HG02763 (cell line): ENCODE measurements at regions not wholly inside any gene's neighbourhood (a gene's known extent, or its start where the extent isn't known, plus 50 kb on each side); places are given as distances from the start of the nearest gene placed in this dataset.
A peak's percentile ranks its signal among the peaks of the same experiment; 100 is the strongest.

Source experiments
- ATAC-seq: cut with Tn5 transposase; IDR thresholded peaks from one replicate; pipeline ENCODE4 v1.9.1; 2021; ENCODE audit warnings: mild to moderate bottlenecking, moderate library complexity; ENCODE audit not compliant: unreplicated experiment

DNA sequence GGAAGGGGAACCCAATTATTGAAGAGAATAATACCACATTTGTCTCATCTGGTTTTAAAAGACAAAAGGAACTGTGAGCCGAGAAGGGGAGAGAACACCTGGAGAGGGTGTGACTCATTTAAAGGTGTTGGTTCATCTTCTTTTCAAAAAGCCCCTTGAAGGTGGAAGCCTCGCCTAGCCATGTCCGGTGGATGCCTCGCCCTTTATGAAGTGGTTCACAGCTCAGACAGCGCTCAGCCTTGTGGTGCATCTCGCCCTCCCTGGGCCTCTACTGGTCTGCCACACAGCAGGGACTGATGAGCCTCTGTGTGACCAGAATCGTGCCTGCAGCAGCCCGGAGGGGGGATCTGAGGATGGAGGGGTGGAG lies 290.0 kb upstream of the CXCR4 start:
- ATAC-seq, result no peak

DNA sequence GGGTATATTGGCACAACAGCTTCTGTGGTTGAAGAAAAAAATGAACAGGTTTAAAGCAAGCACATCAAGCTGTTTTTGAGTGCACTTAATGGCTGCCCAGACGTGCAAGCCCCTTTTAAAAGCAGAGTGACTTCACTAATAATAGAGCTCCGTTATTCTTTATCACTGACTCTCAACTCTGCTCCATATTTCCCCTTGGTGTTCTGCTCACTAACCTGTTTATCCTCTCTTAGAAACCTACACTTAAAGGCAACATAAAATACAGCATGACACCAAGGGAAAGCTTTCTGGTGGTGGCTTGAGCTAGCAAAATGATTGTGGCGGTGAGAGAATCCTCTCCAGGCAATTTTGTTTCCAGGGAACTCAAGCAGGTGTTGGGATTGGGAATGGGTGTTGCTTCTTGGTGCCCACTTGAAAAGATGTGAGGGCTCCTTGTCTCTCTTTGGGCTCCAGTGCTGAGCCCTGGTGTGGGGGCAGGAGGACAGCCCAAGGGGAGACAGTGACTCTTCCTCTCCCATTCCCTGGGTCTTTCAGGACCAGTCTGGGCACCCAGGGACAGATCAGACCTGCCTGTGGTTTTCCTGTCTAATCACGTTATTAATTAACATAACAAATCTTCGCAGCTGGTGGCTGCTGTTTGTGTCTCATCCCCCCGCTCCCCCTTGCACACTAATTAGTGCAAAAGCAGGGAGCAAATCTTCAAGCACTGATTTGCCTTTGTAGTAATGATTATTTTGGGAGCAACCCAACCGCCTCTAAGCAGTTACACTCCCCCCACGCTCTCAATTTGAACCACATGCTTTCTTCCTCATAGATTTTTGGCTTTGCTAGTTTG lies 289.4 kb upstream of the CXCR4 start:
- ATAC-seq, result no peak

GRCh38 chr2:136404925-136405324 lies 287.0 kb upstream of the CXCR4 start:
- no peak for ATAC-seq

DNA sequence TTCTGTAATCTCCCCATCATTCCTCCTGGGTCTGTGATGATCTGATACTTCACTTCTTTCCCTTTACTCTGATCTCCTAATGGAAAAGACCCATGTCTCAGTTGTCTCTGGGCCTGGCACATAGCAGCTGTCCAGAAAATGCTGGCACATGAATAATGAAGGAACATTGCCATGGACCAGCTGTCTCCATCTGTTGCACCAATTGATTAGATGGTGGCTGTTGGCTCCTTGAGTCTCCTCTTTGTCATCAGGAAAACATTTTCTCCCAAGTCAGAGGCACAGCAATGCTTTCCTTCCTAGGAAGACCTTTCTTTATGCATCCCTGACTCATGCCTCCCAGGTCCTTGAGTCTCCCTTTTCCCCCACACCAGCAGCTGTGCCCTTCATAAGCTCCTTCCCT lies 286.2 kb upstream of the CXCR4 start:
- no peak for ATAC-seq

- ATAC-seq, result no peak
Observed at GRCh38 chr2:136402281-136402680, 284.3 kb upstream of the CXCR4 start.

GRCh38 chr2:136399667-136400289 lies 281.8 kb upstream of the CXCR4 start:
- ATAC-seq, result no peak

DNA sequence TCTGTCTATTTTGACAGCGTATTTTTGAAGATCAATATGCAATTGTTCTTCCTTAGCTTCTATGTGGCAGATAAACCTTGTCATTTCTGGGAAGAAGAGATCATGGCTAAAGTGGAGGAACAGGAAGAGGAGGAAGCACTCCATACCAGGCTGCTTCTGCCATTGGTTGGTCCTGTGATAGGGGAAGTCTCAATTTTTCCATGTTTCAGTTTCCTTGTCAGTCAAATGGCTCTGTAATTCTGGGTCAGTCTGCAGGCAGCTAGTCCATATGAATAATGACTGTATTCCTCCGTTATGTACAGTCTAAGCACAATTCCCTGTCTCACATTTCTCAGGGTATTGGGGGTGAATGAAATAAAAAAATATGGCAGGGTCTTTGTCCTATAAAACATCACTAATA lies 277.6 kb upstream of the CXCR4 start:
- no peak for ATAC-seq

GRCh38 chr2:136394136-136395060 lies 276.4 kb upstream of the CXCR4 start:
- peak; percentile 71 for ATAC-seq

DNA sequence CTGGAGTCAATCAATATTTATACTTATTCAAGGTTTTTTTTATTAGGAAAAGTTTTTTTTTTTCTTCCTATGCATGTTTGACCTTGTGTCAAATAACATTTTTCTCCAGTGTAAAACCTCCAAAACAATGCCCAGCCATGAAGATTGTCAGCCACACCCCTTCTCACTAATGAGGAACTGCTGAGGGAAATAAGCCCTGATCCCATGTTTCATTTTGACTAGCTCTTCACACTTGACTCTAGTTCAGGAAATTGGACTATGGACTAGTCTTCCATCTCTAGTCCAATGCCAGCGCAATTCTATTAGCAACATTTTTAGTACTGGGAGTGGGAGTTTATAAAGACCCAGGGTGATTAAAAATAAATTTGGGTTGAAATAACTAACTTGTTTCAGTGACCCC lies 275.6 kb upstream of the CXCR4 start:
- no peak for ATAC-seq

- no peak for ATAC-seq
Observed at GRCh38 chr2:136392897-136393505, 275.1 kb upstream of the CXCR4 start.

DNA sequence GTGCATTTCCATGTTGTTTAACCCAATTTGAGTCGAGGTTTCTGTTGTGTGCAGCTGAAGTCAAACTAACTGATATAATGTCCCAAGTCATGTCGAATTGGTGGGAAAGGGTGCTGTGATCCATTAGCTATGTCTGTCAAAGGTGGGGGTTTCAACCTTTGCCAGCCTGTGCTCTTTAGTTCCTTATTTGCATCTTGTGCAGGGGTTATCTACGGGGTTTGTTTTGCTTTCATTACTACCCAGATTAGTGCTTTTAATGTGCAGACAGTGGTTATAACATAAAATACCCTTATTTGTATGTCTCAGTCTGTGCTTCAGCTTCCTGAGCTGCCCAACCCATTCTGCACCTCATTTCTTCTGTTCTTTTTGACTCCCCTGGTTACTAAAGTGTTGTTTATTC lies 271.9 kb upstream of the CXCR4 start:
- ATAC-seq, result peak; percentile 81

- ATAC-seq, result no peak
Observed at GRCh38 chr2:136386046-136386445, 268.1 kb upstream of the CXCR4 start.

- ATAC-seq, result peak; percentile 36
Observed at GRCh38 chr2:136384531-136385303, 266.8 kb upstream of the CXCR4 start.

- no peak for ATAC-seq
Observed at GRCh38 chr2:136383167-136383566, 265.2 kb upstream of the CXCR4 start.

DNA sequence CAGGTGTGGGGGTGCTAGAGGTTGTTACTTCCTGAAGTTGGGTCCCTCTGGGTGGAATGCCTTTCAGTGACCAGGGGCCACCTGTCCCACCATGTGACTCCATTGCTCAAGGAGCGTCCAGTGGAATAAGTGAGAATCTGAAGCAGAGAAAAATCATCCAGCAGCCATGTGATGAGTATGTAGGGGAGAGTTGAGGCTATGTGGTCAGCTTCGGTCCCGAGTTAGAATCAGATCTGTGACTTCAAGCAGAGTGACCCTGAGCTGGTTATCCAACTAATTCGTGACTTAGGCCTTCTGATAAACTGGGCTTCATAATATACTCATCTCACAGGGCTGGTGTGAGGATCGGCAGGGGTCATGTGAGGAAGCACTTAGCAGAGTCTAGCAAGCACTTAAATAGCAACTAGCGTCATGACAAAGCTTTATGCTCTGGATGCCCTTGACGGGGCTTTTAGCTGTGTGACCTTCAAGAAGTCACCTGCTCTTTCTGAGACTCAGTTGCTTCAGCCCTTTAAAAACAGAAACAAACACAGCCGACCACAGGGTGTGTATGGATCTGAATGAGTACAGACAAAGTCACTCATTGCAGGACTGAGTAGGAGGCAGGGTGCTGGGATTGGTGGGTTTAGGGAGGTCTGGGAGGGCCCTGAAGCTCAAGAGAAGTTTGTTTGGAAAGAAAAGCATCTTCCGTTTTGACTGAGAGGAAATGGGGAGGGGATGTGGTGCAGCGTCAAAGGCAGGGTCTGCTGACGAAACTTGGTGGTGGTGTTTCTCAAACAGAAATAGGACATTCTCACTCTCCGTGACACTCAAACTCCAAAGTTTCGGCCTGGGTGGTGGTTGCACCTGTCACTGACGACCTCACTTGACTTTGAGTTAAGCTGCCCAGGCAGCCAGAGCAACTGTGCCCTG lies 264.0 kb upstream of the CXCR4 start:
- peak; percentile 81 for ATAC-seq

DNA sequence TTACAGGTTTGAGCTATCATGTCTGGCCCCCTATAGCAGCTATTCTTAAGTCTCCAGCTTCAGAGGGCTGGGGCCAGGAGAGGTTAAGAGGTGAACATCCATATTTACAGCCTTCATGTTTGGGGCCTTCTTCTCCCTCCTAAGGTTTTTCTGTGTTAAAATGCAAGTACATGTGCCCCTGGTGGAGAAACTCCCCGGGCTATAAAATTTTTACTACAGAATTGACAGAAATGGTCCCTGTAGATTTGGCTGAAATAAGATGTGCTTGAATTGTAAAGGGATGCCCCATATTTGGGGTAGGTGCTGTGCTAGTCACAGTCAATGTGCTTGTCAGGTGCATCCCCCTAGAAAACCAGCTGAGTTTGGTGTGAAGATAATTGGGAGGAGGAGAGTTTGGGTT lies 263.3 kb upstream of the CXCR4 start:
- no peak for ATAC-seq

DNA sequence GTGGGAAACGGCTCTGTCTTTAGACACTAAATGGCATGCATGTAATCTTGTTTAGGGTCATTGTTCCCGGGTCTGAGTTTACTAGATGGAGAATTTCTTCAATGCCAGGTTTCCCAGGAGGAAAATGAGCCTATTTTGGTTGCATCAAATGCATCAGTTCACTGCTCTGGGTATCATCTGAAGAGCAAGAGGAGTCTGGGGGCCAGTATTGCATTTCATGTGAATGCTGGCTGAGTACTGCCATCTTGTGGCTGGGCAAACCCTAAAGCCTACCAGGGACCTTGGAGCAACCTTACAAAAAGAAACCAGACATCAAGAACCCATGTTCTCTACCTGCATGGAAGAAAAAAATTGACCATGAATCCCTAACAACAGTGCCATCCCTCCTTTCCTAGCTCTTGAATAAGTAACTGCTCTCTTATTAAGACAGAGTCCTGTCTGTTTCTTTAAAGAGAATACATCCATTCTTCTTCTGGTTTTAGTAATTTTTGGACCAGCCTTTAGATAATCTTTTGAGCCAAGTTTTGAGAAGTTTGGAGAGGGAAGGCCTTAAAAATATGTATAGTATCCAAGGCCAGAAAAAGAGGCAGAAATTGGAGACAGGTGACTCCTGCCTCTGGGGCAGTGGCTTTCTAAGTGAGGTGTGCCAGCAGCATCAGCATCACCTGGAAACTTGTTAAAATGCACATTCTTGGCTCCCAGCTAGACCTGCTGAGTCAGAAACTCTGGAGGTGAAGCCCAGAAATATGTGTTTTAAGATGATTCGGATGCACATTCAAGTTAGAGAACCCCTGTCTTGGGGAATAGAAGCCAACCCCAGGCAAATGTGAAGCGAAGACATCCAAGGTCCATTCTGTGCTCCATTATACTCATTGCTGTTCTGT lies 261.0 kb upstream of the CXCR4 start:
- no peak for ATAC-seq
